Lung (tissue), 11 donors: ENCODE measurements at regions not wholly inside any gene's neighbourhood (a gene's known extent, or its start where the extent isn't known, plus 50 kb on each side); places are given as distances from the start of the nearest gene placed in this dataset.

Experiments used
- ATAC-seq: fragments of 200-7000 bp; cut with Tn5 transposase; one replicate; pipeline ENCODE4 v1.9.1; 2020; ENCODE audit warnings: moderate number of reproducible peaks; ENCODE audit not compliant: insufficient read depth, low FRiP score
- DNase-seq, 3 donors: peaks; one replicate each; pipeline ENCODE4 v3.0.0-alpha.2; 2013 to 2017
- H3K27ac ChIP-seq, 2 donors: one replicate each; pipeline ENCODE4 v1.5.1; 2013; ENCODE audit warnings: mild to moderate bottlenecking in 2 of 2, moderate library complexity in 2 of 2, control low read depth in 1 of 2, inconsistent platforms in 1 of 2, low read depth in 1 of 2, low read length in 1 of 2
- H3K27me3 ChIP-seq, 3 donors: one replicate each; pipeline ENCODE4 v1.5.1; 2013; ENCODE audit warnings: low read length in 2 of 3; ENCODE audit not compliant: control insufficient read depth in 3 of 3, insufficient read depth in 3 of 3
- H3K36me3 ChIP-seq, 4 donors: one replicate each; pipeline ENCODE4 v1.5.1; 2013; ENCODE audit warnings: low read length in 4 of 4, mild to moderate bottlenecking in 1 of 4, moderate library complexity in 1 of 4; ENCODE audit not compliant: control insufficient read depth in 4 of 4, insufficient read depth in 4 of 4
- H3K4me1 ChIP-seq, 5 donors: one replicate each; pipeline ENCODE4 v1.5.1; 2013; ENCODE audit warnings: low read length in 5 of 5, mild to moderate bottlenecking in 2 of 5, moderate library complexity in 1 of 5; ENCODE audit not compliant: control insufficient read depth in 5 of 5, insufficient read depth in 5 of 5
- H3K4me3 ChIP-seq: one replicate; pipeline ENCODE4 v1.5.1; 2013; ENCODE audit warnings: mild to moderate bottlenecking, control low read depth, moderate library complexity
- H3K9ac ChIP-seq, 2 donors: one replicate each; pipeline ENCODE4 v1.5.1; 2013; ENCODE audit warnings: low read length in 2 of 2, control low read depth in 1 of 2; ENCODE audit not compliant: insufficient read depth in 1 of 2
- H3K9me3 ChIP-seq, 4 donors: one replicate each; pipeline ENCODE4 v1.5.1; 2013; ENCODE audit warnings: low read length in 3 of 4, mild to moderate bottlenecking in 1 of 4, moderate library complexity in 1 of 4; ENCODE audit not compliant: control insufficient read depth in 4 of 4, insufficient read depth in 3 of 4
- WGBS, 2 donors: extraction: QIAGEN DNeasy Blood & Tissue Kit; methylation state at CpG; one replicate each; pipeline ENCODE4 v1.1.7; 2013; 5-methylcytosine and 5-hydroxymethylcytosine counted together
- TF ChIP-seq, protein P1 (sequence below): IDR thresholded peaks from 2 replicates; pipeline ENCODE4 v1.5.1; 2012; ENCODE audit warnings: mild to moderate bottlenecking; ENCODE audit errors: control extremely low read depth, extremely low read depth
- donor health status: control.
- donor health status: control.
- donor health status: Bipolar disorder and iron deficiency.
- donor health status: healthy.
- donor health status: DM: yes; HTN: yes; CAD: no.

DNA sequence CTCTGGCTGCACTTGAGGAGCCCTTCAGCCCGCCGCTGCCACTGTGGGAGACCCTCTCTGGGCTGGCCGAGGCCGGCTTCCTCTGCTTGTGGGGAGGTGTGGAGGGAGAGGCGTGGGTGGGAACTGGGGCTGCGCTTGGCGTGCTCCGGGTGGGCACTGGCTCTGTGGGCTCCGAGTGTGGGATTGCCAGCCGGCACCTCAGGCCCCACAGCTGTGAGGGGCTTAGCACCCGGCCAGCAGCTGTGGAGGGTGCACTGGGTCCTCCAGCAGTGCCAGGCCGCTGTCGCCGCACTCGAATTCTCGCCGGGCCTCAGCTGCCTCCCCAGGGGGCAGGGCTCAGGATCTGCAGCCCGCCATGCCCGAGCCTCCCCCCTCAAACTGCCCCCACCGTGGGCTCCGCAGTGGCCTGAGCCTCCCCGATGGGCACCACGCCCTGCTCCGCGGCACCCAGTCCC lies 808.0 kb upstream of the SOX11 start:
- Histone ChIP-seq H3K4me3 (no peak overlapping the region), H3K4me1 (no peaks in the 10 kb centered on the region), H3K9ac (no peak overlapping the region), H3K27ac (no peak overlapping the region), H3K36me3 (no peaks in the 10 kb centered on the region), H3K27me3 (no peaks in the 10 kb centered on the region), H3K9me3 (peaks cover 0 to 4% (median 0%) of the 10 kb centered on the region in 4 donors)
- no peak for ATAC-seq
- WGBS, 2 donors = 94% methylated on average over 22 to 25 of the region's 25 CpGs
- no peak for DNase-seq
- TF ChIP-seq, protein P1, sequence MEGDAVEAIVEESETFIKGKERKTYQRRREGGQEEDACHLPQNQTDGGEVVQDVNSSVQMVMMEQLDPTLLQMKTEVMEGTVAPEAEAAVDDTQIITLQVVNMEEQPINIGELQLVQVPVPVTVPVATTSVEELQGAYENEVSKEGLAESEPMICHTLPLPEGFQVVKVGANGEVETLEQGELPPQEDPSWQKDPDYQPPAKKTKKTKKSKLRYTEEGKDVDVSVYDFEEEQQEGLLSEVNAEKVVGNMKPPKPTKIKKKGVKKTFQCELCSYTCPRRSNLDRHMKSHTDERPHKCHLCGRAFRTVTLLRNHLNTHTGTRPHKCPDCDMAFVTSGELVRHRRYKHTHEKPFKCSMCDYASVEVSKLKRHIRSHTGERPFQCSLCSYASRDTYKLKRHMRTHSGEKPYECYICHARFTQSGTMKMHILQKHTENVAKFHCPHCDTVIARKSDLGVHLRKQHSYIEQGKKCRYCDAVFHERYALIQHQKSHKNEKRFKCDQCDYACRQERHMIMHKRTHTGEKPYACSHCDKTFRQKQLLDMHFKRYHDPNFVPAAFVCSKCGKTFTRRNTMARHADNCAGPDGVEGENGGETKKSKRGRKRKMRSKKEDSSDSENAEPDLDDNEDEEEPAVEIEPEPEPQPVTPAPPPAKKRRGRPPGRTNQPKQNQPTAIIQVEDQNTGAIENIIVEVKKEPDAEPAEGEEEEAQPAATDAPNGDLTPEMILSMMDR = no peak

DNA sequence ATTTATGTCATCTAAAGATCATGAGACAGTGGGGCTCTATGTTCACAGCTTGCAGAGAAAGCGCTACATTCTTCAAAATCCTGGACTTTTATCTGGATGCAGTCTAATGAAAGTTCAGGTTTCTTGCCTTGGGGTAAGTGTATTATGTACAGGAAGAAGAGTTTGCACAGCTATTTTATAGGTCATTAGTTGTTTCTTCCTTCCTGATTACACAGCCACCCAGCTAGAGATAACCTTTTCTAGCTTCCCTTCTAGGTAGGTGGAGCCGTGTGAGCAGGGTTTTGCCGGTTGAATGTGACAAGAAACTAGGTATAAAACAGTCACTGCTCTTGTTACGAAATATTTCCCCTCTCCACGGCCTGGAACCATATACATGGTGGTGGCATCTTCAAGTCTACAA lies 800.8 kb upstream of the SOX11 start:
- H3K27me3 ChIP-seq = no peaks in the 10 kb centered on the region
- DNase-seq (no peak), ATAC-seq (no peak)
- H3K9ac ChIP-seq = no peak overlapping the region
- no peak overlapping the region for H3K4me3 ChIP-seq
- H3K36me3 ChIP-seq = no peaks in the 10 kb centered on the region
- no peaks in the 10 kb centered on the region for H3K4me1 ChIP-seq
- 51 to 61% methylated on average over 5 of the region's 5 CpGs for WGBS, 2 donors
- no peak overlapping the region for H3K27ac ChIP-seq
- H3K9me3 ChIP-seq = peaks cover 0 to 3% (median 0%) of the 10 kb centered on the region in 4 donors
- TF ChIP-seq, protein P1 = no peak

DNA sequence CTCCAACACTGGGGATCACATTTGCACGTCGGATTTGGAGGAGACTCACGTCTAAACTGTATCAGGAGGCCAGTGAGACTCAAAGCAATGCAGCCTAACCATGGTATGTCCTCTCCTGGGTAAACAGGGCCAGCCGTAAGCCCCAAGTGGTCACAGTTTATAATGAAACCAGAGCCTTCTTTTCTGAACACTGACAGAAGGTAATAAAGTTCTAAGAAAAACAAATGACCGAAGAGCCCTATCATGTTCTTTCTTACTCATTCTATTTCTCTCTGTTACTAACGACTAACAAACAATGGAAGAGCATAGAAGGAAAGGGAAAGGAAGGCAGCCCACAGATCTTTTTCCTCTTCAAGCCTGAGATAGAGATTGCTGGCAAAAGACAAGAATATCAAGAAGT lies 796.8 kb upstream of the SOX11 start:
- Histone ChIP-seq H3K9me3 (peaks cover 0 to 3% (median 0%) of the 10 kb centered on the region in 4 donors), H3K27ac (no peak overlapping the region), H3K27me3 (no peaks in the 10 kb centered on the region), H3K4me3 (no peak overlapping the region), H3K4me1 (no peaks in the 10 kb centered on the region), H3K9ac (no peak overlapping the region), H3K36me3 (no peaks in the 10 kb centered on the region)
- ATAC-seq = no peak
- WGBS, 2 donors = 48 to 56% methylated on average over 6 of the region's 6 CpGs
- TF ChIP-seq, protein P1 = no peak
- DNase-seq = no peak

DNA sequence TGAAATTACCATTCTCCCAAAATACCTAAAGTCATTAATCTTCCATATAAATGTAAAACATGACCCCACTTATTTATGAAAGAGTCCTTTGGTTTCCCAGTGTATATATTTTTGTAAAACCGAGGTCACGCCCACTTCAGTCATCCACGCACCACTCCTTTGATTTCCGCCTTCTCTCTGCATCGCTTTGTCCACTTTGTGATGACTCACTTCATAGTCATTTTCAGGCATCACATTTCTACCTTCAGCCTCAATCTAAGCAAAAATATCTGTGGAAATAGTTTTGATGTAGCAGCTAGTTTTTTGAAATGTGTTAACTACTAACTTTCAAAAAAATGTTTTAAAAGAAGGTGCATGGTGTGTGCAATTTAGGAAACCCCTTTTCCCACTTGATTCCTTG lies 793.5 kb upstream of the SOX11 start:
- H3K36me3 ChIP-seq = no peaks in the 10 kb centered on the region
- TF ChIP-seq, protein P1 = no peak
- H3K27ac ChIP-seq = no peak overlapping the region
- no peak overlapping the region for H3K9ac ChIP-seq
- no peak overlapping the region for H3K4me3 ChIP-seq
- H3K4me1 ChIP-seq = peaks cover 0 to 2% (median 0%) of the 10 kb centered on the region in 5 donors
- no peak for DNase-seq
- H3K27me3 ChIP-seq = no peaks in the 10 kb centered on the region
- no peak for ATAC-seq
- H3K9me3 ChIP-seq = peaks cover 0 to 3% (median 0%) of the 10 kb centered on the region in 4 donors
- 84 to 92% methylated on average over 5 of the region's 5 CpGs for WGBS, 2 donors
